Memory B cell (primary cell): ENCODE measurements at regions not wholly inside any gene's neighbourhood (a gene's known extent, or its start where the extent isn't known, plus 50 kb on each side); places are given as distances from the start of the nearest gene placed in this dataset.

Experiments
- ATAC-seq: fragments of 150-1000 bp; cut with Tn5 transposase; 2 replicates; pipeline ENCODE4 v1.10.0; 2021; ENCODE audit warnings: low read depth, mild to moderate bottlenecking, moderate library complexity
- DNase-seq, 2 donors: peaks; one replicate each; pipeline ENCODE4 v3.0.0; 2022; ENCODE audit warnings: low spot score in 2 of 2
- H3K27ac Mint-ChIP-seq: one replicate; pipeline ENCODE4 v1.8.0; 2022; ENCODE audit warnings: mild to moderate bottlenecking, moderate library complexity, mixed read lengths
- H3K27me3 Mint-ChIP-seq: one replicate; pipeline ENCODE4 v1.8.0; 2022; ENCODE audit warnings: mixed read lengths
- H3K36me3 Mint-ChIP-seq: one replicate; pipeline ENCODE4 v1.8.0; 2022; ENCODE audit warnings: mild to moderate bottlenecking, mixed read lengths
- H3K4me1 Mint-ChIP-seq: one replicate; pipeline ENCODE4 v1.8.0; 2022; ENCODE audit warnings: mixed read lengths
- H3K4me3 Mint-ChIP-seq: one replicate; pipeline ENCODE4 v1.8.0; 2022; ENCODE audit warnings: mild to moderate bottlenecking, moderate library complexity, mixed read lengths
- H3K9me3 Mint-ChIP-seq: one replicate; pipeline ENCODE4 v1.8.0; 2022; ENCODE audit warnings: mixed read lengths

DNA sequence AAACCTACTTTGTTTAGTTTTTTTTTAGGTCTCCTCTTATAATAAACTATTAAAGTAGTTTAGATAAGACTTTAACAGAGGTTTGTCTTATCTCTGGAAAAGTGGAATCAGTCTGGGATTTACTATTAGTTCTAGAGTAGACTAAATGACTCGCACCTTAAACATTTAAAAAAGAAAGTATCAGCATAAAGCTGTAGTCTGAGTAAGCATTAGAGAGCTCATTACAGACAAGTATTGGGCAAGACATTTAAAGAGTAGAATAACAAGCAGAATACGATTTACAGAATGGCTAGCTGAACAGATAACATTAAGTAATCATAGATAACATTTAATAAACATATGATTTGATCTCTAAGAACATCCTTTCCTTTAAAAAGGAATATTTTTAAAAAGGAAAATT lies 226.0 kb upstream of the DMAC1 start:
- Mint-ChIP-seq H3K4me1 (no peaks in the 10 kb centered on the region), H3K27ac (no peak overlapping the region), H3K9me3 (peaks cover 10% of the 10 kb centered on the region), H3K36me3 (peaks cover 3% of the 10 kb centered on the region), H3K27me3 (peaks cover 3% of the 10 kb centered on the region), H3K4me3 (no peak overlapping the region)
- DNase-seq, result no peak
- ATAC-seq, result no peak

- ATAC-seq (no peak), DNase-seq (no peak)
- Mint-ChIP-seq H3K4me3 (no peak overlapping the region), H3K27me3 (peaks cover 3% of the 10 kb centered on the region), H3K36me3 (peaks cover 3% of the 10 kb centered on the region), H3K9me3 (peaks cover 10% of the 10 kb centered on the region), H3K27ac (no peak overlapping the region), H3K4me1 (no peaks in the 10 kb centered on the region)
Measured at GRCh38 chr9:8020186-8020585, 220.6 kb upstream of the DMAC1 start.

GRCh38 chr9:8019636-8020035 lies 220.1 kb upstream of the DMAC1 start:
- no peak overlapping the region for H3K4me3 Mint-ChIP-seq
- ATAC-seq, result no peak
- H3K27me3 Mint-ChIP-seq, result peaks cover 3% of the 10 kb centered on the region
- peaks cover 10% of the 10 kb centered on the region for H3K9me3 Mint-ChIP-seq
- no peak for DNase-seq
- no peak overlapping the region for H3K27ac Mint-ChIP-seq
- H3K36me3 Mint-ChIP-seq, result peaks cover 3% of the 10 kb centered on the region
- no peaks in the 10 kb centered on the region for H3K4me1 Mint-ChIP-seq

DNA sequence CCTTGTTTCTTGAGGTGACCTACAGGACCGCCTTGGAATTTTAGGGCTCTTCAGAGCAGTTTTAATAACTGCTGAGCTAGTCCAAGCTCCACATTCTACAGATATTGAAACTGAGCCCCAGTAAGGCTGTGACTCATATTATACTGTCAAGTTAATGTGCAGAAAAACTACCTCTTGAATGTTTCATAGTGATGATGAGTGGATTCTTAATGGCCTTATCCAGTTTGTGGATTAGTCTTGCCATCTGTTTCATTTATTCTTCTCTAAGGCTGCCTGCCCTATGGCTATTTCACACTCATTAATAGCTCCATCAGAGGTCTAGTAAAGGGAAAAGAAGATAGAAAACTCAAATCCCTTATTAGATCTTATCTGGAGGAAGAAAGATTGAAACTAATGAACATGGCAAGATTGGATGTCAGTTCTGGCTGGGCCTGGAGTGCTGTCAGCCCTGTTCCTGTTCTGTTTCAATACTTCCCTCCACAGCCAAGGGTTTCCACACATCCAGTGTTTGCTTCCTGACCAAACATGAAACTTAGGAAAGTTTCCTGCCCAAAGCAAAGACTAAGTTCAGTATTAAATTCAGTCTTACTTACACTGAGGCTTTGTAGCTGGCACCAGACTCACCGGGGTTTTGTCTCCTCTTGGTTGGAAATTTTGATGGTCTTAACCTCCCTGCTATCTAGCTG lies 215.6 kb upstream of the DMAC1 start:
- no peak for DNase-seq
- Mint-ChIP-seq H3K4me1 (no peaks in the 10 kb centered on the region), H3K4me3 (no peak overlapping the region), H3K27me3 (no peaks in the 10 kb centered on the region), H3K36me3 (no peaks in the 10 kb centered on the region), H3K9me3 (no peaks in the 10 kb centered on the region), H3K27ac (no peak overlapping the region)
- ATAC-seq, result no peak

GRCh38 chr9:8012986-8013385 lies 213.4 kb upstream of the DMAC1 start:
- Mint-ChIP-seq H3K9me3 (no peaks in the 10 kb centered on the region), H3K27ac (no peak overlapping the region), H3K4me3 (no peak overlapping the region), H3K36me3 (no peaks in the 10 kb centered on the region), H3K4me1 (no peaks in the 10 kb centered on the region), H3K27me3 (peaks cover 3% of the 10 kb centered on the region)
- no peak for ATAC-seq
- no peak for DNase-seq

- ATAC-seq (no peak), DNase-seq (no peak)
- peaks cover 3% of the 10 kb centered on the region for H3K27me3 Mint-ChIP-seq
- no peak overlapping the region for H3K27ac Mint-ChIP-seq
- no peaks in the 10 kb centered on the region for H3K9me3 Mint-ChIP-seq
- H3K36me3 Mint-ChIP-seq, result no peaks in the 10 kb centered on the region
- no peaks in the 10 kb centered on the region for H3K4me1 Mint-ChIP-seq
- no peak overlapping the region for H3K4me3 Mint-ChIP-seq
Measured at GRCh38 chr9:8011974-8012373, 212.4 kb upstream of the DMAC1 start.

GRCh38 chr9:7996558-7996957 lies 197.0 kb upstream of the DMAC1 start:
- H3K27ac Mint-ChIP-seq, result no peak overlapping the region
- H3K36me3 Mint-ChIP-seq, result no peaks in the 10 kb centered on the region
- no peaks in the 10 kb centered on the region for H3K27me3 Mint-ChIP-seq
- peaks cover 7% of the 10 kb centered on the region for H3K4me1 Mint-ChIP-seq
- DNase-seq (no peak), ATAC-seq (peak; percentile 50)
- H3K4me3 Mint-ChIP-seq, result no peak overlapping the region
- H3K9me3 Mint-ChIP-seq, result no peaks in the 10 kb centered on the region

DNA sequence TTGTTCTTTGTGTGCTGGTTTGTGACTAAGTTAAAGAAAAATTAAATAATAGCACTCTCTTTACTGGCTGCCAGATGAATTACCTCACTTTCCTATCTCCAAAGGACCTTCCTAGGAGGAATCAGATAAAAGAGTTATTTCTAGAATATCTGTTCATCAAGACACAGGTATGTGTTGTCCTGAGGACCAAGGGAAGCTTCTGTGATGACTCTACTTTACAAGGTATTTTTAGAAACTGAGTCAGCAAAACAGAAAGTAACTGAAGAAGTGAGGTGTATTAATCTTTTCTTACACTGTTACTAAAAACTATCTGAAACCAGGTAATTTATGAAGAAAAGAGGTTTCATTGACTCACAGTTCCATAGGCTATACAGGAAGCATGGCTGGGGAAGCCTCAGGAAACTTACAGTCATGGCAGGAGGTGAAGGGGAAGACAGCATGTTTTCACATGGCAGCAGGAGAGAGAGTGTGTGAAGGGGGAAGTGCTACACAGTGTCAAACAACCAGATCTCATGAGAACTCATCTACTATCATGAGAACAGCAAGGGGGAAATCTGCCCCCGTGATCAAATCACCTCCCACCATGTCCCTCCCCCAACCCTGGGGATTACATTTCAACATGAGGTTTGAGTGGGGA lies 189.2 kb upstream of the DMAC1 start:
- Mint-ChIP-seq H3K4me1 (peaks cover 6% of the 10 kb centered on the region), H3K4me3 (no peak overlapping the region), H3K36me3 (no peaks in the 10 kb centered on the region), H3K9me3 (no peaks in the 10 kb centered on the region), H3K27me3 (no peaks in the 10 kb centered on the region), H3K27ac (no peak overlapping the region)
- ATAC-seq, result no peak
- DNase-seq, result no peak

GRCh38 chr9:7984692-7985091 lies 185.1 kb upstream of the DMAC1 start:
- Mint-ChIP-seq H3K4me1 (peaks cover 19% of the 10 kb centered on the region), H3K36me3 (no peaks in the 10 kb centered on the region), H3K27me3 (no peaks in the 10 kb centered on the region), H3K27ac (no peak overlapping the region), H3K9me3 (no peaks in the 10 kb centered on the region), H3K4me3 (no peak overlapping the region)
- no peak for ATAC-seq
- no peak for DNase-seq

DNA sequence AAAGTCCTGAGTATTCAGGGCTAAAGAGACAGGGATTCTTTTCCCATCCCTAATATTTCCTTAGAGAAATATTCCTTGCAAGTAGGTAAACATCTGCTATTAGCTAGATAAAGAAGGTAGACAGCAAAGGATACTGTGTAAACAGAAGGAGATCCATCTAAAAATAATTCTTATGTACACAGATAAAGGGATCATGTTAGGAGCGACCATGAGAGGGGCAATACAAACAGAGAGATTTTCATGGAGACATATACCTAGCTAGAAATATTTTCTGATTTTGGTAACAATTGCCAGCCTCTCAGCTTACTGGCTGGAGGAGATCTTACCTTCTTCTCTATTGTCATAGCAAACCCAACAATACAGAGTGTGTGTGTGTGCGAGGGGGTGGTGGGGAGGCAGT lies 184.6 kb upstream of the DMAC1 start:
- Mint-ChIP-seq H3K27me3 (no peaks in the 10 kb centered on the region), H3K27ac (no peak overlapping the region), H3K4me1 (peaks cover 17% of the 10 kb centered on the region), H3K4me3 (no peak overlapping the region), H3K9me3 (no peaks in the 10 kb centered on the region), H3K36me3 (no peaks in the 10 kb centered on the region)
- ATAC-seq (no peak), DNase-seq (no peak)

GRCh38 chr9:7983490-7983889 lies 183.9 kb upstream of the DMAC1 start:
- no peak overlapping the region for H3K27ac Mint-ChIP-seq
- DNase-seq, result no peak
- H3K9me3 Mint-ChIP-seq, result no peaks in the 10 kb centered on the region
- no peaks in the 10 kb centered on the region for H3K27me3 Mint-ChIP-seq
- no peak for ATAC-seq
- H3K4me1 Mint-ChIP-seq, result peaks cover 16% of the 10 kb centered on the region
- no peaks in the 10 kb centered on the region for H3K36me3 Mint-ChIP-seq
- H3K4me3 Mint-ChIP-seq, result no peak overlapping the region

GRCh38 chr9:7982907-7983306 lies 183.3 kb upstream of the DMAC1 start:
- Mint-ChIP-seq H3K36me3 (no peaks in the 10 kb centered on the region), H3K27ac (no peak overlapping the region), H3K9me3 (no peaks in the 10 kb centered on the region), H3K4me1 (peaks cover 19% of the 10 kb centered on the region), H3K4me3 (peak overlapping the region; percentile 48), H3K27me3 (no peaks in the 10 kb centered on the region)
- ATAC-seq (peak; percentile 75), DNase-seq (no peak)

- no peaks in the 10 kb centered on the region for H3K9me3 Mint-ChIP-seq
- no peak overlapping the region for H3K27ac Mint-ChIP-seq
- no peak overlapping the region for H3K4me3 Mint-ChIP-seq
- DNase-seq (no peak), ATAC-seq (no peak)
- H3K27me3 Mint-ChIP-seq, result no peaks in the 10 kb centered on the region
- H3K36me3 Mint-ChIP-seq, result no peaks in the 10 kb centered on the region
- peaks cover 37% of the 10 kb centered on the region for H3K4me1 Mint-ChIP-seq
Measured at GRCh38 chr9:7980691-7981289, 181.2 kb upstream of the DMAC1 start.

GRCh38 chr9:7980041-7980440 lies 180.5 kb upstream of the DMAC1 start:
- ATAC-seq, result no peak
- Mint-ChIP-seq H3K27me3 (no peaks in the 10 kb centered on the region), H3K4me3 (no peak overlapping the region), H3K36me3 (no peaks in the 10 kb centered on the region), H3K27ac (no peak overlapping the region), H3K9me3 (no peaks in the 10 kb centered on the region), H3K4me1 (peaks cover 41% of the 10 kb centered on the region)
- DNase-seq, result no peak

- peaks cover 45% of the 10 kb centered on the region for H3K4me1 Mint-ChIP-seq
- H3K27me3 Mint-ChIP-seq, result no peaks in the 10 kb centered on the region
- no peak overlapping the region for H3K4me3 Mint-ChIP-seq
- H3K36me3 Mint-ChIP-seq, result no peaks in the 10 kb centered on the region
- H3K27ac Mint-ChIP-seq, result no peak overlapping the region
- no peaks in the 10 kb centered on the region for H3K9me3 Mint-ChIP-seq
- DNase-seq, result no peak
- no peak for ATAC-seq
Measured at GRCh38 chr9:7979611-7980010, 180.0 kb upstream of the DMAC1 start.
